ENCODE measurements at regions not wholly inside any gene's neighbourhood (a gene's known extent, or its start where the extent isn't known, plus 50 kb on each side); places are given as distances from the start of the nearest gene placed in this dataset.

- DNase-seq: no peak
These were observed 166.1 kb downstream of the MARCHF11 start for GRCh38 chr5:16013334-16014065.

- DNase-seq: no peak
These were observed 170.3 kb downstream of the MARCHF11 start for GRCh38 chr5:16009256-16009655.

GRCh38 chr5:16007750-16008415, 171.7 kb downstream of the MARCHF11 start:
- DNase-seq: no peak

GRCh38 chr5:16005225-16005624, 174.4 kb downstream of the MARCHF11 start:
- DNase-seq: no peak

- DNase-seq: no peak
These were observed 179.5 kb downstream of the MARCHF11 start for GRCh38 chr5:16000056-16000455.

DNA sequence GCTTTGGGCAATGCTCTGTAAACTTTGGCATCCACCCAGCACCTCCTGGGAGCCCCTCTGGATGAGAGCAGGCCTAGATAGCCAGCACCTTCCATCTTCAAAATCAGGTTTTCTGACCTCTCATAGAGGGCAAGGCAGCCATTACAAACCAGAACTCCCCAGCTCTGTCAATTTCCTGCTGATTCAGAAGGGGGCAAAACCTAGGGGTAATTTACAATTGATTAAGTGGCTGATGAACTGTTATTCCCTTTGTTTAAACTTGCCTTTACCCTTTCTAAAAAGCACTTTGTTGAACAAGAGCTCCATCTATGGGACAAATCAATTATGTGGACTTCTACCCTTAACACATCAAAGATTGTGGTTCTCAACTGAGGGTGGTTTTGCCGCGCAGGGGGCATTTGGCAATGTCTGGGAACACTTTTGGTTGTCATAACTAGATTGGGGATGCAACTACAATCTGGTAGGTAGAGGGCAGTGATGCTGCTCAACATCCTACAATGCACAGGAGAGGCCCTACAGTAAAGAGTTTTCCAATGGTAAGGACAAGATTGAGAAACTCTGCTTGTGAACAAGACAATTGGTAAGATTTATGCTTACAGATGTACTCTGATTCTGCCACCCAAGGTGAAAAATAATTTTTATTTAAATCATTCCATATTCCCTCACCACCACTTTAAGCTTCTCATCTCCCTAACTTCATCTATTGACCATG, 184.1 kb downstream of the MARCHF11 start:
- DNase-seq: peak; percentile 43

GRCh38 chr5:15993919-15994318, 185.7 kb downstream of the MARCHF11 start:
- no peak for DNase-seq

- no peak for DNase-seq
These were observed 186.3 kb downstream of the MARCHF11 start for GRCh38 chr5:15993334-15993733.

DNA sequence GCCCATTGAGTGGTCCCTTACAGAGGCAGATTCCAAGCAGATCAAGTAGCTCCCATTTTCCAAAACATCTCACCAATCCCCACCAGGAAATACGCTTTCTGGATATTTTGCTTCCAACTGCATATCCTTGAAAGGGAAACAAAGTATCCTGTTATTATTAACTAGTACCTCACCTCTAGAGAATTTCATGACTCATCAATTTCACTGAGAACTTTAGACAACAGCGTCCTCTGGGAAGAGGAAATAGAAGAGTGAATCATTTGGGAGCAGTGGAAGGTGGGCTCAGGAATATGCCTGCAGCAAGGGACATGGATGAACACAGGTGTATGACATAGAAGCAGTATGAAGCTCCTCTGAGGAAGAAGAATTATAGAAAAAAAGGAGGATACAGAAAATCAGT, 186.7 kb downstream of the MARCHF11 start:
- no peak for DNase-seq

- no peak for DNase-seq
These were observed 188.0 kb downstream of the MARCHF11 start for GRCh38 chr5:15991586-15991985.
